Osteoblast (primary cell): ENCODE measurements at regions not wholly inside any gene's neighbourhood (a gene's known extent, or its start where the extent isn't known, plus 50 kb on each side); places are given as distances from the start of the nearest gene placed in this dataset.

ENCODE experiments used
- DNase-seq: peaks from one replicate; pipeline ENCODE4 v3.0.0; 2011; ENCODE audit warnings: low spot score, mixed read lengths; ENCODE audit not compliant: insufficient read length; ENCODE audit errors: missing footprints
- H2AFZ ChIP-seq: 2 replicates; pipeline ENCODE4 v1.6.0; 2011; ENCODE audit warnings: mild to moderate bottlenecking, low read length
- H3K27ac ChIP-seq: 2 replicates; pipeline ENCODE4 v1.5.1; 2011; ENCODE audit warnings: mild to moderate bottlenecking, low read depth, low read length, moderate library complexity
- H3K27me3 ChIP-seq: 2 replicates; pipeline ENCODE4 v1.6.0; 2012; ENCODE audit warnings: mild to moderate bottlenecking, control low read depth, inconsistent platforms, low read length, moderate library complexity; ENCODE audit not compliant: insufficient read depth
- H3K36me3 ChIP-seq: 2 replicates; pipeline ENCODE4 v1.5.1; 2011; ENCODE audit warnings: mild to moderate bottlenecking, low read length, control low read depth, moderate library complexity; ENCODE audit not compliant: insufficient read depth
- H3K4me1 ChIP-seq: 2 replicates; pipeline ENCODE4 v1.5.1; 2011; ENCODE audit warnings: mild to moderate bottlenecking, low read length, control low read depth, moderate library complexity; ENCODE audit not compliant: insufficient read depth
- H3K4me2 ChIP-seq: 2 replicates; pipeline ENCODE4 v1.6.0; 2011; ENCODE audit warnings: mild to moderate bottlenecking, low read length; ENCODE audit not compliant: insufficient read depth
- H3K4me3 ChIP-seq: fragments of 200-600 bp; sonication (generic); 3 replicates; pipeline ENCODE4 v1.5.1; 2012; ENCODE audit warnings: mild to moderate bottlenecking, low read length, inconsistent platforms; ENCODE audit not compliant: insufficient read depth
- H3K79me2 ChIP-seq: 2 replicates; pipeline ENCODE4 v1.6.0; 2012; ENCODE audit warnings: mild to moderate bottlenecking, low read length, control low read depth, inconsistent platforms; ENCODE audit not compliant: insufficient read depth
- H3K9me3 ChIP-seq: 2 replicates; pipeline ENCODE4 v1.5.1; 2011; ENCODE audit warnings: low read depth, low read length, control low read depth
- H4K20me1 ChIP-seq: 2 replicates; pipeline ENCODE4 v1.6.0; 2012; ENCODE audit warnings: mild to moderate bottlenecking, low read length, control low read depth; ENCODE audit not compliant: insufficient read depth
- CTCF ChIP-seq: IDR thresholded peaks from 2 replicates; pipeline ENCODE4 v1.5.1; 2011; ENCODE audit warnings: mild to moderate bottlenecking, low read depth, low read length, moderate library complexity; ENCODE audit errors: extremely low read depth

- TF ChIP-seq CTCF: no peak
- Histone ChIP-seq H4K20me1 (no peaks in the 10 kb centered on the region), H3K4me3 (no peak overlapping the region), H3K9me3 (no peaks in the 10 kb centered on the region), H3K4me1 (no peaks in the 10 kb centered on the region), H3K79me2 (no peaks in the 10 kb centered on the region), H3K36me3 (no peaks in the 10 kb centered on the region), H3K27me3 (no peaks in the 10 kb centered on the region), H3K27ac (no peak overlapping the region), H3K4me2 (no peak overlapping the region), H2AFZ (no peak overlapping the region)
- no peak for DNase-seq
Observed at GRCh38 chr18:42533616-42534015, 578.6 kb downstream of the PIK3C3 start.

GRCh38 chr18:42534313-42534712 lies 579.3 kb downstream of the PIK3C3 start:
- H4K20me1 ChIP-seq: no peaks in the 10 kb centered on the region
- no peak for TF ChIP-seq CTCF
- H3K36me3 ChIP-seq: no peaks in the 10 kb centered on the region
- no peak overlapping the region for H3K4me2 ChIP-seq
- H3K4me3 ChIP-seq: no peak overlapping the region
- H3K79me2 ChIP-seq: no peaks in the 10 kb centered on the region
- no peaks in the 10 kb centered on the region for H3K4me1 ChIP-seq
- H3K9me3 ChIP-seq: no peaks in the 10 kb centered on the region
- no peak overlapping the region for H3K27ac ChIP-seq
- no peak overlapping the region for H2AFZ ChIP-seq
- H3K27me3 ChIP-seq: no peaks in the 10 kb centered on the region
- no peak for DNase-seq

GRCh38 chr18:42536442-42536841 lies 579.0 kb downstream of the RIT2 start:
- H3K36me3 ChIP-seq: no peaks in the 10 kb centered on the region
- no peaks in the 10 kb centered on the region for H3K79me2 ChIP-seq
- H2AFZ ChIP-seq: no peak overlapping the region
- no peak for TF ChIP-seq CTCF
- no peaks in the 10 kb centered on the region for H4K20me1 ChIP-seq
- DNase-seq: no peak
- H3K9me3 ChIP-seq: no peaks in the 10 kb centered on the region
- no peak overlapping the region for H3K4me2 ChIP-seq
- H3K27ac ChIP-seq: no peak overlapping the region
- H3K4me3 ChIP-seq: no peak overlapping the region
- no peaks in the 10 kb centered on the region for H3K4me1 ChIP-seq
- H3K27me3 ChIP-seq: no peaks in the 10 kb centered on the region

GRCh38 chr18:42537291-42537690 lies 578.2 kb downstream of the RIT2 start:
- Histone ChIP-seq H2AFZ (no peak overlapping the region), H3K79me2 (no peaks in the 10 kb centered on the region), H3K4me3 (no peak overlapping the region), H3K4me1 (no peaks in the 10 kb centered on the region), H4K20me1 (no peaks in the 10 kb centered on the region), H3K36me3 (no peaks in the 10 kb centered on the region), H3K9me3 (no peaks in the 10 kb centered on the region), H3K27ac (no peak overlapping the region), H3K4me2 (no peak overlapping the region), H3K27me3 (no peaks in the 10 kb centered on the region)
- no peak for TF ChIP-seq CTCF
- no peak for DNase-seq
